ENCODE measurements at regions not wholly inside any gene's neighbourhood (a gene's known extent, or its start where the extent isn't known, plus 50 kb on each side); places are given as distances from the start of the nearest gene placed in this dataset.

GRCh38 chr1:76021846-76022245 is 52.7 kb upstream of the ST6GALNAC3 start:
- whole genome bisulfite sequencing, 2 donors: 58 to 63% methylated on average over 4 of the region's 4 CpGs
- intact Hi-C loops (cut with DNase I): no loop called here
- ATAC-seq (ENCODE audit: low FRiP score): no peak

GRCh38 chr1:76023669-76024435 is 50.7 kb upstream of the ST6GALNAC3 start:
- H3K36me3 ChIP-seq (ENCODE audit: control insufficient read depth in 1 of 2, insufficient read depth in 2 of 2, low read length in 1 of 2): no peaks in the 10 kb centered on the region
- intact Hi-C loops (cut with DNase I): no loop called here
- ATAC-seq (ENCODE audit: low FRiP score) (no peak), DNase-seq (no peak)
- no peak overlapping the region for H3K27ac ChIP-seq (ENCODE audit: low read depth in 1 of 2, low read length in 2 of 2)
- H3K4me3 ChIP-seq (ENCODE audit: low read length in 2 of 2): no peak overlapping the region
- no peaks in the 10 kb centered on the region for H3K27me3 ChIP-seq (ENCODE audit: control insufficient read depth in 1 of 2, insufficient read depth in 2 of 2, low read length in 1 of 2)
- no peaks in the 10 kb centered on the region for H3K9me3 ChIP-seq (ENCODE audit: control insufficient read depth, low read length)
- WGBS, 2 donors: 65 to 77% methylated on average over 1 of the region's 1 CpG
- no peaks in the 10 kb centered on the region for H3K4me1 ChIP-seq (ENCODE audit: control insufficient read depth in 1 of 2, insufficient read depth in 2 of 2, low read length in 2 of 2)

More at GRCh38 chr1:76021846-76022245, 52.7 kb upstream of the ST6GALNAC3 start:
- DNase-seq: no peak
- H3K36me3 ChIP-seq (ENCODE audit: control insufficient read depth in 1 of 2, insufficient read depth in 2 of 2, low read length in 1 of 2): no peaks in the 10 kb centered on the region
- H3K4me1 ChIP-seq (ENCODE audit: control insufficient read depth in 1 of 2, insufficient read depth in 2 of 2, low read length in 2 of 2): no peaks in the 10 kb centered on the region
- H3K4me3 ChIP-seq (ENCODE audit: low read length in 2 of 2): no peak overlapping the region
- H3K27me3 ChIP-seq (ENCODE audit: control insufficient read depth in 1 of 2, insufficient read depth in 2 of 2, low read length in 1 of 2): no peaks in the 10 kb centered on the region
- peaks cover 1% of the 10 kb centered on the region for H3K9me3 ChIP-seq (ENCODE audit: control insufficient read depth, low read length)
- H3K27ac ChIP-seq (ENCODE audit: low read depth in 1 of 2, low read length in 2 of 2): no peak overlapping the region

Data from aorta (tissue), 5 donors.